ENCODE measurements at regions not wholly inside any gene's neighbourhood (a gene's known extent, or its start where the extent isn't known, plus 50 kb on each side); places are given as distances from the start of the nearest gene placed in this dataset.

GRCh38 chr5:167643631-167644280, 647.7 kb upstream of the WWC1 start:
- no peak for DNase-seq

- no peak for DNase-seq
These were observed 646.8 kb upstream of the WWC1 start for GRCh38 chr5:167644619-167645018.

- DNase-seq, result no peak
These were observed 642.0 kb upstream of the WWC1 start for GRCh38 chr5:167649471-167649870.

GRCh38 chr5:167652690-167653089, 638.8 kb upstream of the WWC1 start:
- DNase-seq, result no peak

DNA sequence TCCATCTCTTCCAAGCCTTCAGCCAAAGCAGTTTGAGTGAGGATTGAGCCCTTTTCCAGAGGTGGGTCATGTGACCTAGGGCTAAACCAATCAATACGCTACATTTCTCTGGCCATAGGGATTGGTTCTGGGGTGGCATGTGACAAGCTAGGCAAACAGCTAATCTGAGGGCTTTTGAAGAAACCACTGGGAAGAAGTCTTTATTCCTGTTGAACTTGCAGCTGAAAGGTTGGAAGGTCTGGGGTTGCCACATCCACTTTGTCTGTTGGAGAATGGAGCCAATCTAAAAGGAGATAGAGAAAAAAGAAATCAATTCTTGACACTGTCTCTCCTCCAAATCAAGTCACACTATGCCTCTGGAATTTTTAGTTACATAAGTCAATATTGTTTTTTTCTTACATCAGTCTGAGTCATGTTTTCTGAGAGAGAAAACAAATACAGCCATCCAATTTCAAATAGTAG, 637.8 kb upstream of the WWC1 start:
- no peak for DNase-seq

DNA sequence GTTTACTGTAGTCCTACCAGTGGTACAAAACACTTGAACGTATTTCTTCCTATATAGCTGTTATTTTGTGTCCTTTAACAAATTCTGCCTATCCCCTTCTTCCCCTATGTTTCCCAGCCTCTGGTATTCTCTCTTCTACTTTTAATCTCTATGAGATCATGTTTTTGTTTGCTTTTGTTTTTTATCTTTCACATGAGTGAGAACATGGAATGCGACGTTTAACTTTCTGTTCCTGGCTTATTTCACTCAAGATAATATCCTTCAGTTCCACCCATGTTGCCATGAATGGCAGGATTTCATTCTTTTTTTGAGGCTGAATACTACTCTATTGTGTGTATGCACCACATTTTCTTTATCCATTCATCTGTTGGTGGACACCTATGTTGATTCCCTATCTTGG, 634.4 kb upstream of the WWC1 start:
- no peak for DNase-seq

DNA sequence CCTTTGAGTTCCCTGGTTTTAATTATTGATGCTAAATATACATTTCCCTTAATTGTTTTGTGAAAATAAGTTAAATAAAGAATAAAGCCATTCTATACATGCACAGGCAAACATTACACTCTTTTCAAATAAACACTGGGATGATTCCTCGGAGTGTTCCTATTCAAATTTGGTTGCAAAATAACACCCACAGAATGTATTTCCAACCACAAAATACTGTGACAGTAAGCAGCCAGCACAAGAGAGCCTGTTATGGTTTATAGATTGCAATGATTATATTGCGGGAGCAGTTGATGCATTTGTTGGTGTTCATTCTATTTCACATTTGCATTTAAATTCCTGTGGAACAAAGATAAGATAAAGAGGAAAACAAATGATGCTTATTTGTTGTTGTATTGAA, 632.6 kb upstream of the WWC1 start:
- no peak for DNase-seq

GRCh38 chr5:167661605-167662004, 629.8 kb upstream of the WWC1 start:
- DNase-seq, result no peak

DNA sequence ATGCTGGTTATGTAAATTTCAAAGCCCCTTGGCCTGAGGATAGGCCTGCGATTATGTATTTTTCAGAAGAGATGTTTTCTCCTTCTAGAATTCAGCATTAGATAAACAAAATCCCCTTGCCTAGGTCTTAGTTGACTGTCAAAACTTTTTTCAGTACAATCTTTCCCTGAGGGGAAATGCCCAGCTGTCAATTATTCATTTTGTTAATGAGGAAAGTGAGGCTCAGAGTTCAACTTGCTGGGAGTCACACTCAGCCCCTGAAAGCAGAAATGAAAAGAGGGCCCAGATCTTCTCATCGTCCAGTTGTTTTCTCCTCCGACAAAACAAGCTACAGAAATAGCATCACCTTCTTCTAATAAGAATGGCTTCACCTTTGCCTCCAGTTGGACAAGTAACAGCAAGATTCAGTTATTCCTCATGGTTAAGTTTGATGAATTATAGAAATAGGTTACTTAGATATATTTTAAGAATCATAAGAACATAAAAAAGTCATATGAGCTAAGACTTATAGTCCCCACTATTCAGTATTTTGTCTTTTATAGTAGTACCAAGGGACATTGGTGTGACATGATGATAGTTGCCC, 627.1 kb upstream of the WWC1 start:
- no peak for DNase-seq

GRCh38 chr5:167665841-167666375, 625.5 kb upstream of the WWC1 start:
- no peak for DNase-seq

GRCh38 chr5:167671176-167671575, 620.3 kb upstream of the WWC1 start:
- no peak for DNase-seq

- DNase-seq, result no peak
These were observed 617.5 kb upstream of the WWC1 start for GRCh38 chr5:167673942-167674341.

GRCh38 chr5:167678481-167678880, 613.0 kb upstream of the WWC1 start:
- DNase-seq, result no peak

GRCh38 chr5:167684251-167684650, 607.2 kb upstream of the WWC1 start:
- no peak for DNase-seq

GRCh38 chr5:167688341-167689130, 602.9 kb upstream of the WWC1 start:
- DNase-seq, result no peak

GRCh38 chr5:167694325-167695147, 596.9 kb upstream of the WWC1 start:
- DNase-seq, result no peak

DNA sequence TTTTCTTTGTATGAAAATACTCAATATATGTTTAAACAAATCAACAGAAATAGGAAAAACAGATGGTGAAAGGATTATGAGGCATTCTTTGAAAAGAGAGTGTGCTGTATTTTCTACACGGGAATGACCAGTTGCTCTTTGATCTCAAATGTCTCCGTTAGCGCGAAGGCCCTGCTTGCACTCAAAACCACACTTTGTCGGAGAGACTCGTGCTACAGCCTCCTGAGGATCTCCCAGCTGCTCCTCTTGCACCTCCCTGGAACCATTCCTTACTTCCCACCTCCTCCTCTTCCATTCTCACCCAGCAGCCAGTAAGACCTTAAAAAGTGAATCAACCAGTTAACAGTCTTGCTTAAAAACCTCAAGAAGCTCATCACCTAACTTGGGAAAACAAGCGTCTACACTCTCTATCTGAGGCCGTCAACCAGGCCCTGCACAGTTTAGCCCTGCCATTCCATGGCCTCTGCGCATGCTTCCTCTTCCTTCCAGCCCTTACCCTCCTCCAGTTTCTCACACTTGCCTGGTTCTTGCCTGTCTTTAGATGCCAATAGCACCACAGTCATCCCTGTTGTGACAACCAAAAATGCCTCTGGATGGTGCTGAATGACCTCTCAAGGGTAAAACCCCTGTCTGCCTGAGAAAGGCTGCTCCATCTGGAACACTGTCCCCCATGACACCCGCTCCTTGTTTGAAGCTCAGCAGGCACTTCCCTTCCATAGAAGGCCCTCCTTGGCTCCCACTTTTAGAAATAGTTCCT, 594.7 kb upstream of the WWC1 start:
- no peak for DNase-seq

- DNase-seq, result no peak
These were observed 592.0 kb upstream of the WWC1 start for GRCh38 chr5:167699432-167699831.

GRCh38 chr5:167701051-167701450, 590.4 kb upstream of the WWC1 start:
- DNase-seq, result no peak

DNA sequence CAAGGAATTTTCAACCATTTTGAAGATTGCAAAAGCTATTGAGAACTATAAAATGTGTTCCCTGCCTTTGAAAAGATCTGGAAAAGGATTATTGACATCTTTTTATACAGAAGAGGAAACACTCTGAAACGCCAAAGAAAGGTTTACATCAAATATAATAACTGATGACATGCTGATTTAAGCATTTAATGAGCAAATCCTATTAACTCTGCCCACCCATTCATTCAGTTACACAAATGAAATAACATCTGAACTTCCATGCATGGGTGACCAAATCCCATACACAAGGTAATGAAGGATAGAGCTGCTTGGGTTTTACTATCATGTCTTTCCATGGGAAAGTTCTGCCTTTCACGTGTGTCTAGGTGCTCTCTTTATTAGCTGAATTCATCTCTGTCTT, 589.4 kb upstream of the WWC1 start:
- DNase-seq, result no peak

GRCh38 chr5:167708449-167708848, 583.0 kb upstream of the WWC1 start:
- no peak for DNase-seq

DNA sequence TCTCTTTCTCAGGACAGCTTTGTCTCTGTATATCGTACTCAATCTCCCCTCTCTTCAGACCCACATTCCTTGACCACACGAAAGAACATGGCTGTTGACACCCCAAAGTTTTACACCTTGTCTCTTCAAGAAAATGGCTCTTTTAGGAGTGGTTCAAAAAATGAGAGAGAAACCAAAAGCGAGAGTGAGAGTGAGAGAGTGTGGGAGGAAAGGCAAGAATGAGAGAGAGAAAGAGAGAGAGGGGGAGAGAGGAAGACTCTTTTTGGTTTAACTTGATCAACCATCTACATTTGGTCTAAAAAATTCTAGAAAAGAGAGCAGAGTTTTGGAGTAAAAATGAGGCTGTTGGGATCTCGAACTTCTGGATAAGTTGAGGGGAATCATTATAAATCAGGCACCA, 581.8 kb upstream of the WWC1 start:
- no peak for DNase-seq
